WTC11 (cell line): ENCODE measurements at regions not wholly inside any gene's neighbourhood (a gene's known extent, or its start where the extent isn't known, plus 50 kb on each side); places are given as distances from the start of the nearest gene placed in this dataset.

Experiments
- CTCF ChIP-seq: fragments of 200-600 bp; IDR thresholded peaks from 2 replicates; pipeline ENCODE4 v1.8.0; 2022; ENCODE audit warnings: antibody characterized with exemption
- FOXJ3 ChIP-seq: sonication (generic); formaldehyde crosslinking; IDR thresholded peaks from 2 replicates; pipeline ENCODE4 v1.9.0; 2021; ENCODE audit warnings: missing genetic modification reagents, mild to moderate bottlenecking, borderline replicate concordance
- MAX ChIP-seq: sonication (generic); formaldehyde crosslinking; IDR thresholded peaks from 2 replicates; pipeline ENCODE4 v1.8.0; 2022; ENCODE audit warnings: mild to moderate bottlenecking, missing genetic modification reagents
- SP1 ChIP-seq: sonication (generic); formaldehyde crosslinking; conservative IDR thresholded peaks from 2 replicates; pipeline ENCODE4 v1.8.1; 2022; ENCODE audit warnings: missing genetic modification reagents
- ZNF232 ChIP-seq: sonication (generic); formaldehyde crosslinking; IDR thresholded peaks from 2 replicates; pipeline ENCODE4 v1.8.0; 2022; ENCODE audit warnings: mild to moderate bottlenecking, missing genetic modification reagents

- no peak for TF ChIP-seq CTCF
- no peak for TF ChIP-seq FOXJ3 (CRISPR knock-in tag)
- no peak for TF ChIP-seq SP1 (CRISPR knock-in tag)
- TF ChIP-seq MAX (CRISPR knock-in tag): no peak
- TF ChIP-seq ZNF232: no peak
Observed at GRCh38 chr5:129356846-129357245, 103.3 kb upstream of the ADAMTS19 start.
